ENCODE measurements at regions not wholly inside any gene's neighbourhood (a gene's known extent, or its start where the extent isn't known, plus 50 kb on each side); places are given as distances from the start of the nearest gene placed in this dataset.

- H3K4me1 ChIP-seq (ENCODE audit: insufficient read depth, low read length, poor library complexity, severe bottlenecking), result no peaks in the 10 kb centered on the region
- H3K4me3 ChIP-seq (ENCODE audit: low read depth, low read length, poor library complexity, severe bottlenecking), result no peak overlapping the region
- ChIA-PET CTCF (no interaction called here), POLR2A (ENCODE audit: low non-redundant PET) (no interaction called here)
- no peaks in the 10 kb centered on the region for H3K36me3 ChIP-seq (ENCODE audit: insufficient read depth, low read length, poor library complexity, severe bottlenecking)
- BruUV-seq (replicated peaks), result no TSS peak
- no peak for DNase-seq (ENCODE audit: low spot score)
- intact Hi-C loops (cut with micrococcal nuclease; ENCODE audit: unreplicated experiment), result no loop called here
- H3K9me3 ChIP-seq (ENCODE audit: low read depth, low read length, poor library complexity, severe bottlenecking), result no peaks in the 10 kb centered on the region
- no peak for TF ChIP-seq EZH2 (IDR thresholded peaks at IDR 0.05; ENCODE audit: borderline replicate concordance, low read depth, low read length, poor library complexity, severe bottlenecking)
- TF ChIP-seq CTCF (conservative IDR thresholded peaks at IDR 0.05; ENCODE audit: low read depth, low read length), result no peak
- H3K27ac ChIP-seq (ENCODE audit: low read depth, low read length, poor library complexity, severe bottlenecking), result no peak overlapping the region
- H3K27me3 ChIP-seq (replicated peaks; ENCODE audit: insufficient read depth, low read depth, low read length, poor library complexity), result no peaks in the 10 kb centered on the region
Measured at GRCh38 chr3:177641206-177641605, 443.9 kb upstream of the TBL1XR1 start.

- intact Hi-C loops (cut with micrococcal nuclease; ENCODE audit: unreplicated experiment), result no loop called here
- DNase-seq (ENCODE audit: low spot score), result no peak
- H3K9me3 ChIP-seq (ENCODE audit: low read depth, low read length, poor library complexity, severe bottlenecking), result no peaks in the 10 kb centered on the region
- H3K27ac ChIP-seq (ENCODE audit: low read depth, low read length, poor library complexity, severe bottlenecking), result no peak overlapping the region
- TF ChIP-seq CTCF (conservative IDR thresholded peaks at IDR 0.05; ENCODE audit: low read depth, low read length) (no peak), EZH2 (IDR thresholded peaks at IDR 0.05; ENCODE audit: borderline replicate concordance, low read depth, low read length, poor library complexity, severe bottlenecking) (no peak)
- no peaks in the 10 kb centered on the region for H3K36me3 ChIP-seq (ENCODE audit: insufficient read depth, low read length, poor library complexity, severe bottlenecking)
- no TSS peak for BruUV-seq (replicated peaks)
- ChIA-PET POLR2A (ENCODE audit: low non-redundant PET) (no interaction called here), CTCF (no interaction called here)
- H3K4me1 ChIP-seq (ENCODE audit: insufficient read depth, low read length, poor library complexity, severe bottlenecking), result no peaks in the 10 kb centered on the region
- H3K27me3 ChIP-seq (replicated peaks; ENCODE audit: insufficient read depth, low read depth, low read length, poor library complexity), result no peaks in the 10 kb centered on the region
- no peak overlapping the region for H3K4me3 ChIP-seq (ENCODE audit: low read depth, low read length, poor library complexity, severe bottlenecking)
Measured at GRCh38 chr3:177642042-177642803, 444.9 kb upstream of the TBL1XR1 start.

- TF ChIP-seq CTCF (conservative IDR thresholded peaks at IDR 0.05; ENCODE audit: low read depth, low read length) (no peak), EZH2 (IDR thresholded peaks at IDR 0.05; ENCODE audit: borderline replicate concordance, low read depth, low read length, poor library complexity, severe bottlenecking) (no peak)
- Histone ChIP-seq H3K27me3 (replicated peaks; ENCODE audit: insufficient read depth, low read depth, low read length, poor library complexity) (no peaks in the 10 kb centered on the region), H3K9me3 (ENCODE audit: low read depth, low read length, poor library complexity, severe bottlenecking) (no peaks in the 10 kb centered on the region), H3K27ac (ENCODE audit: low read depth, low read length, poor library complexity, severe bottlenecking) (no peak overlapping the region), H3K36me3 (ENCODE audit: insufficient read depth, low read length, poor library complexity, severe bottlenecking) (no peaks in the 10 kb centered on the region), H3K4me1 (ENCODE audit: insufficient read depth, low read length, poor library complexity, severe bottlenecking) (no peaks in the 10 kb centered on the region), H3K4me3 (ENCODE audit: low read depth, low read length, poor library complexity, severe bottlenecking) (no peak overlapping the region)
- POLR2A ChIA-PET (ENCODE audit: low non-redundant PET), result no interaction called here
- CTCF ChIA-PET, result no interaction called here
- no peak for DNase-seq (ENCODE audit: low spot score)
- intact Hi-C loops (cut with micrococcal nuclease; ENCODE audit: unreplicated experiment), result no loop called here
- no TSS peak for BruUV-seq (replicated peaks)
Measured at GRCh38 chr3:177642804-177643125, 445.5 kb upstream of the TBL1XR1 start.

All from A673 (cell line).